ENCODE measurements at regions not wholly inside any gene's neighbourhood (a gene's known extent, or its start where the extent isn't known, plus 50 kb on each side); places are given as distances from the start of the nearest gene placed in this dataset.

- Histone ChIP-seq H4K5ac (ENCODE audit: low read depth, low read length) (no peak overlapping the region), H3K9ac (ENCODE audit: low read depth, low read length) (no peak overlapping the region), H3K27me3 (ENCODE audit: control insufficient read depth, insufficient read depth, low read length) (no peaks in the 10 kb centered on the region; the same call in none of the 2 replicates), H3K23ac (ENCODE audit: low read depth, low read length) (no peak overlapping the region), H2AK5ac (ENCODE audit: low read depth, low read length) (no peak overlapping the region), H4K91ac (ENCODE audit: insufficient read depth, low read depth, low read length) (no peak overlapping the region), H3K9me1 (ENCODE audit: insufficient read depth, low read length) (no peaks in the 10 kb centered on the region), H4K8ac (ENCODE audit: low read depth in 2 of 2, low read length in 2 of 2) (no peak overlapping the region), H3K56ac (ENCODE audit: extremely low read depth, insufficient read depth, low read length) (no peak overlapping the region), H2BK120ac (ENCODE audit: low read depth, low read length) (no peak overlapping the region), H3K4ac (ENCODE audit: low read depth, low read length) (no peak overlapping the region), H3K4me1 (ENCODE audit: control insufficient read depth, insufficient read depth, low read length) (peaks cover 3% of the 10 kb centered on the region; the same call in 1 of the 2 replicates), H3K4me2 (ENCODE audit: low read depth, low read length) (no peak overlapping the region), H2AFZ (replicated peaks; ENCODE audit: low read length, poor library complexity) (no peak overlapping the region), H2BK15ac (ENCODE audit: low read depth, low read length) (no peak overlapping the region), H3K36me3 (ENCODE audit: control insufficient read depth, insufficient read depth, low read length) (no peaks in the 10 kb centered on the region), H3K9me3 (ENCODE audit: control insufficient read depth, insufficient read depth, low read length) (no peaks in the 10 kb centered on the region), H4K20me1 (ENCODE audit: insufficient read depth, low read length) (no peaks in the 10 kb centered on the region), H3K18ac (ENCODE audit: low read depth, low read length) (no peak overlapping the region), H3K79me1 (ENCODE audit: low read depth in 1 of 2, low read length in 2 of 2) (no peaks in the 10 kb centered on the region), H2AK9ac (replicated peaks; ENCODE audit: low read depth, low read length, poor library complexity) (no peak overlapping the region), H3K4me3 (ENCODE audit: insufficient read depth, low read depth, low read length) (no peak overlapping the region), H3K14ac (replicated peaks; ENCODE audit: low read depth, low read length) (no peak overlapping the region), H3K27ac (ENCODE audit: insufficient read depth, low read length) (no peak overlapping the region), H2BK20ac (ENCODE audit: low read depth, low read length) (no peak overlapping the region), H2BK5ac (ENCODE audit: low read depth, low read length, poor library complexity, severe bottlenecking) (no peak overlapping the region)
- ATAC-seq (ENCODE audit: low read depth), result no peak
- 100% methylated on average over 1 of the region's 5 CpGs; no CpG with 5 or more reads in 1 of the 2 experiments for WGBS, 2 experiments (ENCODE audit: extremely low coverage in 2 of 2, insufficient read length in 1 of 2)
- dilution Hi-C loops (cut with HindIII; ENCODE audit: low sequenced_read_pairs, unreplicated experiment) (no loop called here), in situ Hi-C loops (cut with MboI; ENCODE audit: low sequenced_read_pairs) (no loop called here), intact Hi-C loops (cut with micrococcal nuclease) (no loop called here)
- CTCF ChIA-PET, result no interaction called here
- no peak for DNase-seq
- BruUV-seq (replicated peaks), result no TSS peak
- POLR2A ChIA-PET (ENCODE audit: unreplicated experiment), result interaction anchor here (0.8 kb wide), 1 partner anchor 52 kb away, joined by 5 read pairs; no protein-coding TSS in a partner anchor
- TF ChIP-seq MAZ (IDR thresholded peaks at IDR 0.05; ENCODE audit: borderline replicate concordance, low read depth, low read length) (no peak), RAD21 (IDR thresholded peaks at IDR 0.05; ENCODE audit: low read length) (no peak)
Observed at GRCh38 chr2:222810044-222810443, 50.8 kb upstream of the ACSL3 start.

Measured in IMR-90 (cell line).